Cardiac fibroblast (primary cell): ENCODE measurements at regions not wholly inside any gene's neighbourhood (a gene's known extent, or its start where the extent isn't known, plus 50 kb on each side); places are given as distances from the start of the nearest gene placed in this dataset.

Experiments
- DNase-seq, 2 donors: peaks; one replicate each; pipeline versions ENCODE4 v3.0.0 to v3.0.0-alpha.2; 2010; ENCODE audit warnings: low read depth in 2 of 2
- H3K4me3 ChIP-seq, 2 donors: replicated peaks in 1 of 2; 1 replicate in 1 of 2; 2 replicates in 1 of 2; pipeline ENCODE4 v1.5.1; 2011; ENCODE audit warnings: low read depth in 2 of 2, low read length in 2 of 2, mild to moderate bottlenecking in 2 of 2, moderate library complexity in 1 of 2
- CTCF ChIP-seq: IDR thresholded peaks from one replicate; pipeline ENCODE4 v1.5.1; 2011; ENCODE audit warnings: low read depth, mild to moderate bottlenecking, low read length, inconsistent platforms

GRCh38 chr20:39216195-39216594 is 254.1 kb downstream of the DHX35 start:
- H3K4me3 ChIP-seq, result no peak overlapping the region
- no peak for DNase-seq
- no peak for TF ChIP-seq CTCF

GRCh38 chr20:39214828-39215227 is 252.7 kb downstream of the DHX35 start:
- DNase-seq, result no peak
- no peak for TF ChIP-seq CTCF
- no peak overlapping the region for H3K4me3 ChIP-seq

GRCh38 chr20:39213476-39214145 is 251.5 kb downstream of the DHX35 start:
- H3K4me3 ChIP-seq, result no peak overlapping the region
- no peak for DNase-seq

GRCh38 chr20:39211060-39211748 is 249.1 kb downstream of the DHX35 start:
- TF ChIP-seq CTCF, result no peak
- no peak for DNase-seq
- no peak overlapping the region for H3K4me3 ChIP-seq

More at GRCh38 chr20:39213476-39214145, 251.5 kb downstream of the DHX35 start:
- TF ChIP-seq CTCF, result no peak

- TF ChIP-seq CTCF, result no peak
- H3K4me3 ChIP-seq, result no peak overlapping the region
- no peak for DNase-seq
Measured at GRCh38 chr20:39210341-39211036, 248.3 kb downstream of the DHX35 start.

GRCh38 chr20:39206899-39207564 is 244.9 kb downstream of the DHX35 start:
- TF ChIP-seq CTCF, result no peak
- H3K4me3 ChIP-seq, result no peak overlapping the region
- DNase-seq, result no peak
